C4-2B (cell line): ENCODE measurements at regions not wholly inside any gene's neighbourhood (a gene's known extent, or its start where the extent isn't known, plus 50 kb on each side); places are given as distances from the start of the nearest gene placed in this dataset.
"Not testable (repeated sequence)": the region's sequence is repeated elsewhere in the genome, so short reads cannot be mapped to it uniquely, and the experiment has no call there.

ENCODE experiments used
- H3K27ac ChIP-seq: fragments of 450-650 bp; 2 replicates; pipeline ENCODE4 v1.5.1; 2017
- CTCF ChIP-seq: fragments of 450-650 bp; conservative IDR thresholded peaks from 2 replicates; pipeline ENCODE4 v1.5.1; 2017; ENCODE audit warnings: mild to moderate bottlenecking
- ZFX ChIP-seq: fragments of 450-650 bp; IDR thresholded peaks from 2 replicates; pipeline ENCODE4 v1.6.1; 2017

GRCh38 chr6:78533876-78534275 is 333.5 kb upstream of the IRAK1BP1 start:
- H3K27ac ChIP-seq: no peak overlapping the region
- TF ChIP-seq ZFX (no peak), CTCF (no peak)

- no peak overlapping the region for H3K27ac ChIP-seq
- no peak for TF ChIP-seq CTCF
- TF ChIP-seq ZFX: no peak
Measured at GRCh38 chr6:78538002-78538401, 329.3 kb upstream of the IRAK1BP1 start.

- not testable (repeated sequence) for H3K27ac ChIP-seq
Measured at GRCh38 chr6:78547636-78548035, 319.7 kb upstream of the IRAK1BP1 start.

GRCh38 chr6:78551361-78551760 is 316.0 kb upstream of the IRAK1BP1 start:
- H3K27ac ChIP-seq: no peak overlapping the region
- no peak for TF ChIP-seq ZFX
- no peak for TF ChIP-seq CTCF

GRCh38 chr6:78552435-78552834 is 314.9 kb upstream of the IRAK1BP1 start:
- H3K27ac ChIP-seq: no peak overlapping the region
- TF ChIP-seq ZFX (no peak), CTCF (no peak)

- TF ChIP-seq CTCF: no peak
- no peak for TF ChIP-seq ZFX
- no peak overlapping the region for H3K27ac ChIP-seq
Measured at GRCh38 chr6:78554341-78554740, 313.0 kb upstream of the IRAK1BP1 start.

GRCh38 chr6:78559056-78559455 is 308.3 kb upstream of the IRAK1BP1 start:
- H3K27ac ChIP-seq: no peak overlapping the region
- no peak for TF ChIP-seq ZFX
- TF ChIP-seq CTCF: no peak

GRCh38 chr6:78561015-78561414 is 306.3 kb upstream of the IRAK1BP1 start:
- no peak overlapping the region for H3K27ac ChIP-seq
- TF ChIP-seq CTCF (no peak), ZFX (no peak)
